ENCODE measurements at regions not wholly inside any gene's neighbourhood (a gene's known extent, or its start where the extent isn't known, plus 50 kb on each side); places are given as distances from the start of the nearest gene placed in this dataset.

- TF ChIP-seq CTCF (IDR thresholded peaks at IDR 0.05): no peak
- TF ChIP-seq POLR2A (IDR thresholded peaks at IDR 0.05): no peak
- TF ChIP-seq POLR2AphosphoS5 (IDR thresholded peaks at IDR 0.05): no peak
Observed at GRCh38 chr15:93640411-93640962, 551.5 kb upstream of the RGMA start.
